ENCODE measurements at regions not wholly inside any gene's neighbourhood (a gene's known extent, or its start where the extent isn't known, plus 50 kb on each side); places are given as distances from the start of the nearest gene placed in this dataset.
"Not testable (repeated sequence)": the region's sequence is repeated elsewhere in the genome, so short reads cannot be mapped to it uniquely, and the experiment has no call there.

DNA sequence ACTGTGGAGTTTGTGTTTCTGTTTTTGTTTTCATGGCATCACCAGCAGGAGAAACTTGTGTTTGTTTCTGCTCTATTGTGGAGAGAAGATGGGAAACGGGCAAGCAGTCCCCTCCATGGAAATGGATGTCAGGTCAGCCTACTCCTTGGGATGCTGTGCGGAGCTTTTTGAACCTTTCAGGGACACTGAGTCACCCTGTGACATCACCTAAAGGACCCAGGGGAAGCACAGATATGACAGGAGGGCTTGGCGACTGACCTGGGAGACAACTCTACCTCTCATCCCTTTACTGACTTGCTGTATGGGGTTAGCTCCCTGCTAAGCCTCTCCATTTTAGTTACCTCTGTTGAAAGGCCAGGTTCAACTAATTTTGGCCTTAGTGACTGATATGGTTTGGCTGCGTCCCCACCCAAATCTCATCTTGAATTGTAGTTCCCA is 706.9 kb upstream of the TMEM132C start:
- DNase-seq (ENCODE audit: low read depth in 2 of 2), result no peak

DNA sequence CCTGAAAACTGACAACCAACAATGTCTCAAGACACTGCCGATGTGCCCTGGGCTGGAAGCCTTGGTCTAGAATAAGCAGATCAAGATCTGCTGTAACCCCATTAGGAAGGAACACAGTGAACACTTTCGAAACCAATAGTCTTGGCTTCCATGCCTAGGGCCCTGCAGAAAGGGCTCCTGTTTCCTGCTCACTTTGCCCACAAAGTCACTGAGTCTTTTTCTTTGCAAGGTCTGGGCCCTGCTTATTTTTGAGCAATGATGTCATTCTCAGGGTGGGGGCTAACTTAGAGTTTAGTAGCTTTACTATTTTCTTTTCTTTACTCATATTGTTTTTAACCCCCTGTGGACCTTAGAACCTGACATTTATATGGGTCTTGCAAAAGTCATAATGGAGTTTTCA is 704.2 kb upstream of the TMEM132C start:
- DNase-seq (ENCODE audit: low read depth in 2 of 2), result no peak

DNA sequence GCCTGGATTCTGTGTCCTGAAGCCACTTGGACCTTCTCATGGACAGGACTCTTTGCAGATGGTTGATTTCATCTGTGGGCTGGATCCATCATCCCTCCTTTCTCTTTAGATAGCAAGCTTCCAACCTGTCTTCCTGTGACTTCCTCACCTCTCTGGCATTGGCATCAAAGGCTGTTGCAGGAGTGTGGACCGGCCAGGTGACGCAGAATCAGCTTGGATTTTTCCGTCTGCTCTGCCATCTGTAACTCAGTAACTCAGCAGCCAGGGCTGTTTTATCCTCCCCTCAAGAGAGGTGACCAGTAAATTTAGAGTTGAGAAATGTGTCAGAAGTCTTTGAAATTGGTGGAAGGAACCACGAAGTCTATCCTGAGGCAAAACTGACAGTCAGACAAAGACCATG is 701.7 kb upstream of the TMEM132C start:
- no peak for DNase-seq (ENCODE audit: low read depth in 2 of 2)

DNA sequence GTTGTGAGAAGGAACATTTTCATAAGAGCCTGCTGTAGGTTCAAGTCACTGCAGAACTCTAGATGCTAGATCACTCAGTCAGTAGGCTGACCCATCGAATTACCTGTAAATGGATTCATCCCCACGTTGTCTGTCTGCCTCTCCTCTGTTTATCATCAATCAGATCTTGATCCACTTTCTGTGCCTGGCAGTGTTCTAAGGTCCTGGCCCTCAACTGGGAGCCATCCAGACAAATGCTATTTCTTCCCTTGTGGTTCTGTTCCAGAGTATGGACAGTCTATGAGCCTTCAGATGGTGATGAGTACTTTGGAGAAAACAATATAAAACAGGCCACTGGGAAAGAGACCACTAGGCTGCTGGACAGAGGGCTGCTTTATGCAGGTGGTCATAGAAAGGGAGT is 699.4 kb upstream of the TMEM132C start:
- DNase-seq (ENCODE audit: low read depth in 2 of 2), result no peak

DNA sequence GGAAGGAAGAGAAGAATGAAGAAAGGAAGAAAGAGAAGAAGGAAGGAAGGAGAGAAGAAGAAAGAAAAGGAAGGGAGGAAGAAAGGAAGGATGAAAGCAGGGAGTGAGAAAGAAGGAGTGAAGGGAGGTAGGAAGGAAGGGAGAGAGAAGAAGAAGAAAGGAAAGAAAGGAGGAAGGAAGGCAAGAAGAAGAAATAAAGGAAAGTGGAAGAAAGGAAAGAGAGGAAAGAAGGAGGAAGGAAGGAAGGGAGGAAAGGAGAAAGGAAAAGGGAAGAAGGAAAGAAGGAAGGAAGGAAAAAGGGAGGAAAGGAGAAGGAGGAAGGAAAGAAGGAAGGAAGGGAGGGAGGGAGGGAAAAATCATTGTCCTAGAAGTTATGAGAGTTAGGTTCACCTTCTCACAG is 696.6 kb upstream of the TMEM132C start:
- DNase-seq (ENCODE audit: low read depth in 2 of 2), result no peak

DNA sequence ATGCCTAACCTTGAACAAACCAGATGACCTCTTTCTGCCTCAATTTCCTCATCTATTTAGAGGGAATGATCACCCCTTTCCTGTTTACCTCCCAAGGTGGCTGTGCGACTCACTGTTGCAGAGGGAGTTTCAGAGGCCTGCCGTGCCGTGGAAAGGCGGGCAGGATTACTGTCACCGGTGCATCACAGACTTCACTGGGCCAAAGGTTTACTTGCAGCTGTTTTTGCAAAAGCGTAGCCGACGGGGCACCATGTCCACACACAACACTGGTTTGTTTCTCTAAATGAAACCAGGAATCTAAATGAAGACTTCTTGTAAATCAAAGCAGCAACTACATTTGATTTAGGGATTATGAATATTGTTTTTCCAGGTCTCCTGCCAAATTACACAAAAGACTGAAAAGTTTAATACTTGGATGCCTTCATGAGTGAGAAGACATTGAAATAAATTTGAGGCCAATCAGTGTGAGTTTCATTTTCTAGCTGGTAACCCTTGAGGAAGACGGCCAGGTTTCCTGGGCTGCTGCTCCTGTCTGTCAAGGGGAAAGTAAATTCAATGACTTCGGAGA is 696.1 kb upstream of the TMEM132C start:
- DNase-seq (ENCODE audit: low read depth in 2 of 2), result no peak

DNA sequence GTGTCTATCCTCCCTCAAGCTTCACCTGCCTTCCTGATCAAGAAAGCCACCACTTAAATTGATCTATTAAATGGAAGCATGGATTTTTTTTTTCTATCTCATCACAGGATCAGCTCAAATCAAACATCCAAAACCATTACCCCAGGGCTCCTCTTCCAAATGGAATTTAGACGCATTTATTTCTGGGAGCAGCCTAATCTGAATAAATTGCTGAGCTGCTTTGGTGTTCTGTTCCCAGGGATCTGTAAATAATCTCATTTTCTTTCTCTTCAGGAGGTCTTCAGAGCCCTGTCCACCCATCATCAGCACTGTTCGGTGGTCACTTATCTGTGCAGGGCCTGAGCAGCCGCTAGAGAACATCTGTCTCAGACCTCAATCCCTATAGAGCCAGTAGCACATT is 695.4 kb upstream of the TMEM132C start:
- no peak for DNase-seq (ENCODE audit: low read depth in 2 of 2)

DNA sequence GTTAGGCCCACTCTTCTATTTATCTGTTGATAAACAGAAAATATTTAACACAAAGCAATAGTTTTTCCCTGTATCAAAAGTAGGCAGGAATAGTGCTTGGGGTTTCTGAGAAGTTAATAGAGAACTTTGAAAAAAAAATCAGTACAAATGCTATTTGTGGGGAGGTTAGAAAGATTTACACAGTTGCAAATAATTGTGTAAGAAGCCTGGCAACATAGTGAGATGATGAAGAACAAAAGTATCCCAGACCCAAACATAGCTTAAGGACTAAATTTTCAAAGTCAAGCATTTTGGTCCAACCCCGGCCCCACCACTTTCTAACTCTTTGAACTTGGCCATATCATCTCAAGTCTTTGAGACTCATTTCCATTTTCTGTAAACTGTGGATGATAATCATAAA is 687.5 kb upstream of the TMEM132C start:
- no peak for DNase-seq (ENCODE audit: low read depth in 2 of 2)

DNA sequence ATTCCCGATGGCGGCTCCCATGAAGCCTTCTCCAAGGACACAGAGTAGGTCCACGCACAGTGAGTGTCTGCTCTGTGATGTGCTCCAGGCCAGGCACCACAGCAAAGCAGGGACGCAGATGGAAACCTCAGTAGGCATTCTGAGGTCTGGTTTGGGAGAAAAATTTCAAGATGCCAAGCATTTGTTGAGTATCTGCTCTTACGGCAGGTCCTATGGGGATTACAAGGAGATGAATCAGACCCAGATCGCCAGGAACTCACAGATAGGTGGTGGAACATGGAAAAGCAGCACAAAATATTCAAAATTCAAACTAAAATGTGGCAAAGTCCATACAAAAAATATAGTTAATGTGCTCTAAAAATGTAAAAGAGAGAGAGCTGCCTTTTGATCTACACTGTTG is 684.9 kb upstream of the TMEM132C start:
- DNase-seq (ENCODE audit: low read depth in 2 of 2), result no peak

DNA sequence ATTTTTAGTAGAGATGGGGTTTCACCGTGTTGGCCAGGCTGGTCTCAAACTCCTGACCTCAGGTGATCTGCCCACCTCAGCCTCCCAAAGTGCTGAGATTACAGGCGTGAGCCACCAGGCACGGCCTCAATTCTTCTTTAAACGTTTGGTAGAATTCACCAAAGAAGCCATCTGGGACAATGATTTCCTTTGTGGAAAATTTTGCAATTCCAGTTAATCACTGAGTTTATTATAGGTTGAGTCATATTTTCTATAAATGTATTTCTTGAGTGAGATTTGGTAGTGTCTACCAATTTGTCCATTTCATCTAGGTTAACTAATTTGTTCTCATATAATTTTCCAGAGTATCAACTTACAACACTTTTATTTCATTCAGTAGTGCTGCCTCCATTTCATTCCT is 683.9 kb upstream of the TMEM132C start:
- DNase-seq (ENCODE audit: low read depth in 2 of 2), result no peak

DNA sequence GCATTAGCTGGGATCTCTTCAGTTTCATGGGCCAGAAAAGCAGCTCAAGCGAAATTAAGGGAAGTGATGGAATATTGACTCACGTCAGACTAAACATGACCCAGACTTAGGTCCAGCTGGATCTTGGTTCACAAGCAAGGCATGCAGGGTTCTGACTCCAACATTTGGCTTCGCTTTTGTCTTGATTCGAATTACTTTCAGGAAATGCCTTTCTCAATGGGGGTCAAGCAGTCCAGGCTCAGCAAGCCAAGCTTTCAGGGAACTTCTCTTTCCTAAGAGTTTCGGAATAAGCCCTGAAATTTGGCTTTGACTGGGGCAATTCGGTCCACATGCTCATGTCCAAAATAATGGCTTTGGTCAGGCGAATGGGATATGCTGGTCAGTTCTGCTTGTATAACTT is 678.7 kb upstream of the TMEM132C start:
- peak; percentile 60 to 63 for DNase-seq (ENCODE audit: low read depth in 2 of 2)

DNA sequence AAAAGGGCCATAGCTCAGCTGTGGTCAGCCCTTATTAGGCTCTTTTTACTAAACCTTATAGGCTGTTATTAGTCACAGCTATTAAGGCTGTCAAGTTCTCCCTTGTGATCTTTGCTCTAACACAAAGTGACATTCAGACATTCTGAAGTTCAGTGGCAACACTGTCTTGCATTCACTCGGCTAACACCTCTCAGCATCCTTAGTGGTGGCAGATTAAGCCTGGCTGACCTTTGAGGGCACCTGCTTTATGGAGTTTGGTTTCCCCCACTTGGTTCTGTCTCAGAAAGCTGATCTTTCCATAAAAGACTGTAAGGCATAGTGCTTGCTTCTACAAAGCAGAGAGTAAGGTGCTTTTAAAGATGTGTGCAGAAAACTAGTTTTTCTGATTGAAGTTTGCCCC is 677.4 kb upstream of the TMEM132C start:
- no peak for DNase-seq (ENCODE audit: low read depth in 2 of 2)

DNA sequence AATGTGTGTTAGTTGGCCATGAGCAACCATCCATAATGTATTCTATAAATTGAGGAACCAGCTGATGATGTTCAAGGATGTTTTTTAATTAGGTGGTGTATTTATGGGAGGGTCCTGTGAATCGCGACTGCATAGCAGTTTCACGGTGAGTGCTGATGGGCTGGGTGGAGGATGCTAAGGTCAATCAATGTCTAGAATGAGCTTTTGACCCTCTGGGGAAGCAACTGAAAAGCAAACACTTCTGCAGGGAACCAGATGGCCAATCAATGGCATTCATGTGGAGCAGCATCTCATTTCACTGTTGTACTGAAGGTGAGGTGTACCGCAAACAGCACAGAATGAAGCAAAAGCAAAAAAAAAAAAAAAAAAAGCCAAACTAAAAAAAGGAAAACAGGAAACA is 676.1 kb upstream of the TMEM132C start:
- DNase-seq (ENCODE audit: low read depth in 2 of 2), result no peak

DNA sequence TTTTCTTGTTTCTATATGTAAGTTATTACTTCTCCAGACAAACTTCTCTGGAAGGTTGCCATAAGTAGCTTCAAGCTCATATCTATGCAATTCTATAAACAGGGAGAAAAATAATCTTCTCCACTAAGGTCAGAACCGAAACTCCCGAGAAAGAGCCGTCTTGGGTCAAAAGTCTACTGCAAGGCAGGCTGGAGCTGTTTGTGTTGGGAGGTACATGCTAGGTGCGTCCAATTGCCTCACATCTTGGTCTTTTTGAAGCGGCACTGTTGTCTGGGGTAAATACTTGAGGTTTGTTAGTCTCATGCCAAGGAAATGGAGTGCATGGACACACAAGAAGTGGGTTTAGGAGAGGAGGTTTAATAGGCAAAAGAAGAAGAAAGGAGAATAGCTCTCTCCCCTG is 674.7 kb upstream of the TMEM132C start:
- DNase-seq (ENCODE audit: low read depth in 2 of 2), result no peak

DNA sequence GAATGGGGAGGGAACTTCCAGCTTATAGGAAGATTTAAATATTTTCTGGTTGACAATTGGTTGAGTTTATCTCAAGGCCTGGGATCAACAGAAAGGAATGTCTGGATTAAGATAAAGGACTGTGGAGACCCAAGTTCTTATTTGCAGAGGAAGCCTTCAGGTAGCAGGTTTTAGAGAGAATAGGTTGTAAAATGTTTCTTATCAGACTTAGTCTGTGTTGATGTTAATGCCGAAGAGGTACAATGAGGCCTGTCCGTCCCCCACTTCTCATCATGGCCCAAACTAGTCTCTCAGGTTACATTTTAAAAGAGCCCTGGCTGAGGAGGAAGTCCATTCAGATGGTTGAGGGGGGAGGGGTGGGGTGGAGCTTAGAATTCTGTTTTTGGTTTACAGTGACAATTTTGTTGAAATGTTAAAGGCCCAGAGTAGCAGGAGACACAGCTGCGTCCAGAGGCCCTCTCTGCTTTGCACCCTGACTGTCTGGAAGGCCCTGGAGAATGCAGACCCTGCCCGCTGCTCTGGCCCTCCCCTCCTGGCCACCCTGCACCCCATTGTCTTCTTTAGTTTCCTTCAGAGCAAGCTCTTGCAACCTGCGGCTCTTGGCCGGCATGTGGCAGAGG is 672.5 kb upstream of the TMEM132C start:
- DNase-seq (ENCODE audit: low read depth in 2 of 2), result no peak

DNA sequence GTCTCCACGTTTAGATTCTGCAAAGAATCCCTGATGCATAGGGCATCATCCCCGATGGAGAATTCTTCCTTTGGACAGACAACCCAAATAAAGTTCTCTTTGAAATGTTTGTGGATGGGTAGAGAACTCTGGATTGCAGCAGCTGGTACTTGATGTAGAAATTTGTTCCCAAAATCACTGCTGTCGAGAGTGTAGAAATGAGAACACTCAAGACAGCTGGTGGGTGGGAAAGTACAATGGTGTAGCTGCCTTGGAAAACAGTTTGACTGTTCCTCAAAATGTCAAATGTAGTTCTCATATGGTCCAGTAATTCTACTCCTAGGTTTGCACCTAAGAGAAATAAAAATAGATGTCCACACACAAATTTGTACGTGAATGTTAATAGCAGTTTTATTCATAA is 671.5 kb upstream of the TMEM132C start:
- DNase-seq (ENCODE audit: low read depth in 2 of 2), result no peak

DNA sequence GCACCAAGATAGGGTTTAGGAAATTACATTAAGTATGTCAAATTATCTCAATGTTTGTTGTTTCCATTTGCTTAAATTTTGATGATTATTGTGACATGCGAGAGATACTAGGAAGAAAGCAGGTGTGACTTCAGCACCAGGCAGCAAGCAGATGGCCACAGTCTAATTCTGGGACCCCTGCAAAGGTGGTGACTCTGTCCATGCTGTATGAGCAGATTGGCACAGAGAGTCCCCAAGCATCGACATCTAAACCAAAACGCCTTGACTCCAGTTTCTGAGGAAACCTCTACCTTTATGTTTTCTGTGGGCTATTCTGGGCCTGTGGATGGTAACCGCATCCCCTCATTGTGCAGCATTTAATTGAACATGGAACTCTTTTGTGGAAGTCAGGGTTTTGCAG is 670.1 kb upstream of the TMEM132C start:
- no peak for DNase-seq (ENCODE audit: low read depth in 2 of 2)

DNA sequence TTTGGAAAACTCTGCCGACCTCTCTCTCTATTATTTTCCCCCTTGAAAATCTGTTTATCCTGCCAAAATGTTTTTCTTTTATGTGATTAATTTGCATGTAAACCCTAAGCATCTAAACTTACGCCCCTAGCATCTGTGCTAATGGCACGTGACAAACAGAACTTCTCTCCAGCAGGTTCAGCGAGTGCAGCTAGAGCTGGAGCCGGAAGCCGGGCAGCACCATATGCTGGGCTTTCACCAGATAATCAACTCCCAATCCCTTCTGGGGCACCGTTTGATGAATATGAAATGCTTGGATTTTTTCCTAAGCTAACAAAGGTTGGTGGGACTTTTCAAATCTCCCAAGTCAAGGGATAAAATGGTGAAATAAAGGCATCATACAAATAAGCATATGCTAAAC is 667.5 kb upstream of the TMEM132C start:
- no peak for DNase-seq (ENCODE audit: low read depth in 2 of 2)

DNA sequence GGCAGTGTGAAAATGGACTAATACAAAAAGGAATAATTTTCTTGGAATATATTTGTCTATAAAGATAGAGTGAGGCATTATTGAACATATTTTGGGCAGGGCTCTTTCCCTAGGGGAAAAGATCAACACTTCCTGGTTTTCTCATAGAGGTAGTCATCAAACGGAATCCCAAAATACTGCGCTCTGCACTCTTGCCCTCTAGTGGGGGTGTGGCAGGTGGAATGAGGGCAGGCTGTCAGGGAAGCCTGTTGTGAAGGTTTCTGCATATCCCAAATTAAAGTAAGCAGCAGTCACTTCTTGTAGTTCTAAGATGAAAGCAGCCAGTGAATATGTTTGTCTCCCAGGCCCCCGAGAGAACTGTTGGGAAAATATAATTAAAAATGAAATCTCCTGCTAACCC is 666.8 kb upstream of the TMEM132C start:
- DNase-seq (ENCODE audit: low read depth in 2 of 2), result no peak

DNA sequence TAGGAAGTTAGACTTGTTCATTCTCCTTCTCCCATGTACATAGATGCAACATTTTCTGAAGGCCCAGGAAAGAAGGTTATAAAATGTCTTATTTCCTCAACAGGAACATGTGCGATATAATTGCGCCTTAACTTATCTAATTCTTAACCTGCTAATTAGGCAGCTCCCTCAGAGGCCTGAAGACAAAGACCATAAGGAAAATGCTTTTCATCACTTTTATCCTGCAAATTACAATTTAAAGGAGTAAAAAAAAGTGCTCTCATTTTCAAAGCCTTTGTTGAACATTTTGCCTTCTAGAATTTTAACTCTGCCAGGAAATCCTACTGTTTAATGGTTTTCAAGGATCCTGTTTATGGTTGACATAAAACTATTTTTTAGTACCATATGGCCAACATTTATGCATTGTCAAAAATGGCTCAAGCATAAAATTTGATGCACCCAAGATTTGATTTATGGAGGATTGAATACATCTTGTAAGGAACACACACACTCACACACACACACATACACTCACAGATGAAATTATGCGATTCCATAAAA is 660.4 kb upstream of the TMEM132C start:
- DNase-seq (ENCODE audit: low read depth in 2 of 2), result no peak

DNA sequence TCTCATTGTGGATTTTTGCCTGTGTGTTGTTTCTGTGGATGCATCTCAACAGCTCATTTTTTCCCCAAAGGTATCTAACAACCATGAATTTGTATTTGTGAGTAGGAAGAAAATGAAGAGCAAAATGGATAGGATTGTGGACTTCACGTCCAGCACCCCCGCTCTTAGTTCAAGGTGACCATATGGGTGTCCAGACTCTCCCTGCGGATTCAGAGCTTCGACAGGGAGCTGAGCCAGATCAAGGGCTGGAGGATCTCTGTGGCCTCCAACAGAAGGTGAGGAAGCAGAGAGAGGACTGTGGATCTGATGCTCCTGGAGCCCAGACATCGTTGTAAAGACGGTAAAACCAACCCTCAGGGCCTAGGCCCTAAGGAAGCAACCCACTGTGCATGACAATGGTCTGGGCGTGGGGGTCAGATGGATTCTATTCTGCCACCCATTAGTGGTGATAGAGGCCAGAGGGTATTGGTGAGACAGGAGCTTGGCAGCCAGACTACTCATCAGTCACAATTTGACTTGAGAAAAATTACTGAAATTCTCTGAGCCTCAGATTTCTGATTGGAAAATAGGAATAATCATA is 659.7 kb upstream of the TMEM132C start:
- no peak for DNase-seq (ENCODE audit: low read depth in 2 of 2)

DNA sequence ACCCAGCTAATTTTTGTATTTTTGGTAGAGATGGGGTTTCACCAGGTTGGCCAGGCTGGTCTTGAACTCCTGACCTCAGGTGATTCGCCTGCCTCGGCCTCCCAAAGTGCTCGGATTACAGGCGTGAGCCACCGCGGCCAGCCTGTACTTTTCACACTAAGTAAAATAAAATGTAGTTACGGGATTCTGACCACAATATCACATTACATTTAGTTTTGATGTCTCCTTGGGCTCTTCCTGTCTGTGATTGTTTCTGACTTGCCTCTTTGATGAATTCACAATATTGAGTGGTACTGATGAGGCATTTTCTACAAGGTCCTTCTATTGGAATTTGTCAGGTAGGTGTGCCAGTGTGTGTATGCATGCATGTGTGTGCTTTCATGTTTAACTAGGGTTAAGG is 658.6 kb upstream of the TMEM132C start:
- DNase-seq (ENCODE audit: low read depth in 2 of 2), result not testable (repeated sequence)

DNA sequence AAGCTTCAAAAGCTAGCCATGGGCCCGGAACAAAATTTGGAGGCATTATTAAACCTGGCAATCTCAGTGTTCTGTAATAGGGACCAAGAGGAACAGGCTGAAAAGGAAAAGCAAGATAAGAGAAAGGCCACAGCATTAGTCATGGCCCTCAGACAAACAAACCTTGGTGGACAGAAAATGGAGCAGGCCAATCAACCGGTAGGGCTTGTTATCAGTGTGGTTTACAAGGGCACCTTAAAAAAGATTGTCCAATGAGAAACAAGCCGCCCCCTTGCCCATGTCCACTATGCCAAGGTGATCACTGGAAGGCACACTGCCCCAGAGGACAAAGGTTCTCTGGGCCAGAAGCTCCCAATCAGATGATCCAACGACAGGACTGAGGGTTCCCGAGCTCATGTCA is 653.9 kb upstream of the TMEM132C start:
- DNase-seq (ENCODE audit: low read depth in 2 of 2), result no peak
